Astrocyte (in vitro differentiated cells and primary cell): ENCODE measurements at regions not wholly inside any gene's neighbourhood (a gene's known extent, or its start where the extent isn't known, plus 50 kb on each side); places are given as distances from the start of the nearest gene placed in this dataset.

Experiments used
- DNase-seq: peaks from one replicate; pipeline ENCODE4 v3.0.0-alpha.2; 2010; ENCODE audit warnings: low read depth
- FAIRE-seq: peaks from 2 replicates; lab custom pipeline; 2011; peaks lifted over from hg19 to GRCh38; lab: Jason Lieb, UNC
- H2AFZ ChIP-seq: 2 replicates; pipeline ENCODE4 v1.6.0; 2012; ENCODE audit warnings: low read depth, low read length, inconsistent platforms
- H3K27ac ChIP-seq: 2 replicates; pipeline ENCODE4 v1.5.1; 2011; ENCODE audit warnings: low read depth, low read length, inconsistent platforms
- H3K27me3 ChIP-seq: 2 replicates; pipeline ENCODE4 v1.6.0; 2011; ENCODE audit warnings: low read length, inconsistent platforms; ENCODE audit not compliant: insufficient read depth
- H3K36me3 ChIP-seq: 2 replicates; pipeline ENCODE4 v1.5.1; 2011; ENCODE audit warnings: low read length, inconsistent platforms; ENCODE audit not compliant: insufficient read depth
- H3K4me1 ChIP-seq: 2 replicates; pipeline ENCODE4 v1.5.1; 2011; ENCODE audit warnings: low read length, inconsistent platforms; ENCODE audit not compliant: insufficient read depth
- H3K4me2 ChIP-seq: 2 replicates; pipeline ENCODE4 v1.6.0; 2012; ENCODE audit warnings: low read length, inconsistent platforms
- H3K4me3 ChIP-seq: 2 replicates; pipeline ENCODE4 v1.5.1; 2011; ENCODE audit warnings: low read depth, mild to moderate bottlenecking, low read length, inconsistent platforms; ENCODE audit not compliant: insufficient read depth
- H3K79me2 ChIP-seq: 2 replicates; pipeline ENCODE4 v1.6.0; 2012; ENCODE audit warnings: mild to moderate bottlenecking, low read length, inconsistent platforms; ENCODE audit not compliant: insufficient read depth
- H3K9ac ChIP-seq: 2 replicates; pipeline ENCODE4 v1.6.0; 2012; ENCODE audit warnings: mild to moderate bottlenecking, low read length, inconsistent platforms
- H3K9me3 ChIP-seq: 2 replicates; pipeline ENCODE4 v1.5.1; 2012; ENCODE audit warnings: low read depth, mild to moderate bottlenecking, low read length, inconsistent platforms; ENCODE audit not compliant: insufficient read depth
- H4K20me1 ChIP-seq: 2 replicates; pipeline ENCODE4 v1.6.0; 2012; ENCODE audit warnings: low read length, inconsistent platforms; ENCODE audit not compliant: insufficient read depth
- H3K27ac Mint-ChIP-seq: one replicate; pipeline ENCODE4 v1.8.0; 2021; ENCODE audit warnings: mild to moderate bottlenecking, mixed read lengths; ENCODE audit not compliant: unreplicated experiment
- H3K27me3 Mint-ChIP-seq: one replicate; pipeline ENCODE4 v1.8.0; 2021; ENCODE audit warnings: low read depth, mixed read lengths; ENCODE audit not compliant: unreplicated experiment
- H3K36me3 Mint-ChIP-seq: one replicate; pipeline ENCODE4 v1.8.0; 2021; ENCODE audit warnings: low read depth, mixed read lengths; ENCODE audit not compliant: unreplicated experiment
- H3K4me1 Mint-ChIP-seq: one replicate; pipeline ENCODE4 v1.8.0; 2021; ENCODE audit warnings: low read depth, mixed read lengths; ENCODE audit not compliant: unreplicated experiment
- H3K4me3 Mint-ChIP-seq: one replicate; pipeline ENCODE4 v1.8.0; 2021; ENCODE audit warnings: mild to moderate bottlenecking, moderate library complexity, mixed read lengths; ENCODE audit not compliant: unreplicated experiment
- H3K9me3 Mint-ChIP-seq: one replicate; pipeline ENCODE4 v1.8.0; 2021; ENCODE audit warnings: mild to moderate bottlenecking, mixed read lengths; ENCODE audit not compliant: unreplicated experiment
- EZH2 ChIP-seq: IDR thresholded peaks from 2 replicates; pipeline ENCODE4 v1.6.1; 2012; ENCODE audit warnings: mild to moderate bottlenecking, low read length, inconsistent platforms; ENCODE audit not compliant: insufficient read depth
- TF ChIP-seq, protein P1 (sequence below): IDR thresholded peaks from 2 replicates; pipeline ENCODE4 v1.5.1; 2011; ENCODE audit warnings: low read depth, mild to moderate bottlenecking, inconsistent platforms, low read length, moderate library complexity; ENCODE audit not compliant: insufficient read depth

DNA sequence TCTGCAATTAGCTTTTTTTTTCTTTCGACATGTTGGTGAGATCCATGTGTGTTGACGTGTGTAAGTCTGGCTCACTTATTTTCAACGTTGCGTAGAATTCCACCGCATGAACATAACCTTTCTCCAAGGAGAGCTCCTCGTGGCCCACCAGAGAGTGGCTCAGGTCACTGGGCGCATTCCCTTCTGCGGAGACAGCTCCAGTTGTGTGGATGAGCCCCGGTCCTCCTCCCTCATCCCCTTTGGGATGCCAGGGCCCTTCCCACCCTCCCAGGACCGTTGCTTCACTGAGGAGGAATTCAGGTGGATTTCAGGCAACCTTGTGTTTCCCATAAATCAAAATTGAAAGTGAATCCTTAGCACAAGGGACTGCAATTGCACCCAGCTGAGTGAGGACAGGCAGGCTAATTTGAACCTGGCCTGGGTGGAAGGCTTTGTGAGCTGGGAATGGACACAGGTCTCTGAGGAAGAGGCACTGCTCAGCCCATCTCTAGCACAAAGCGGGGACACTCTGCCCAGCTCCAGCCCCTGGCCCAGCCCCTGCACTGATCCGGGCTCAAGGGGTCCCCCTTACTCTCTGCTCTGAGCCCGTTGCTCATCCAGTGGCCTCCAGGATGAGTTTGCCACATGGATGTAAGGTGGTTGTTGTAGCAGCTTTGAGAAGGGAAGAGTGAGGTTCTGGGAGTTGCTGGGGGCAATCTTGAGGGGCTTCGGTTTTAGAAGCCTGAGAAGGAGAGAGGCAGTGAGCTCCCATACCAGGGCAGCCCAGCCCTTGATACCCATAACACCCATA lies 57.8 kb upstream of the HAAO start:
- no peak for FAIRE-seq
- no peaks in the 10 kb centered on the region for H3K4me1 Mint-ChIP-seq

DNA sequence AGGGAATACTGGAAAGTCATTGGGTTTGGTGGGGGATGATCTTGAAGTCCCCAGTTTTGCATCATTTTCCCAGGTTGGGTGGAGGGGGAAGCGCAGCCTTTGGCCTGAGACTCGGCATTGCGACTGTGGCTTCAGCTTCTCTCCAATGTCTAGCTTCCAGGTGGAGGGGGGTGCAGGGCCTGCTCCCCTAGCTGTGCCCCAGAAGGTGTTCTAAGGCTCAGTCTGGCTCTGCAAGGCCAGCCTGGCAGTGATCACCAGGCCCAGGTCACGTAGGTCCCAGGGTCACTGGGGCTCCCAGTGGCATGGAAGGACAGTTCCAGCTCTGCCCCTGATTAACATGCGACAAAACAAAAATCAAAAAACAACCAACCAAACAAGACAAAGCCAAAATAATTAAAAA lies 56.9 kb upstream of the HAAO start:
- Histone ChIP-seq H3K4me1 (peaks cover 6% of the 10 kb centered on the region), H3K79me2 (no peaks in the 10 kb centered on the region), H3K4me3 (no peak overlapping the region), H3K27me3 (no peaks in the 10 kb centered on the region), H3K4me2 (no peak overlapping the region), H3K27ac (no peak overlapping the region), H3K36me3 (no peaks in the 10 kb centered on the region), H2AFZ (no peak overlapping the region), H4K20me1 (no peaks in the 10 kb centered on the region), H3K9ac (no peak overlapping the region), H3K9me3 (no peaks in the 10 kb centered on the region)
- no peaks in the 10 kb centered on the region for H3K9me3 Mint-ChIP-seq
- H3K4me3 Mint-ChIP-seq = no peak overlapping the region
- DNase-seq (no peak), FAIRE-seq (no peak)
- H3K36me3 Mint-ChIP-seq = peaks cover 3% of the 10 kb centered on the region
- TF ChIP-seq, protein P1, sequence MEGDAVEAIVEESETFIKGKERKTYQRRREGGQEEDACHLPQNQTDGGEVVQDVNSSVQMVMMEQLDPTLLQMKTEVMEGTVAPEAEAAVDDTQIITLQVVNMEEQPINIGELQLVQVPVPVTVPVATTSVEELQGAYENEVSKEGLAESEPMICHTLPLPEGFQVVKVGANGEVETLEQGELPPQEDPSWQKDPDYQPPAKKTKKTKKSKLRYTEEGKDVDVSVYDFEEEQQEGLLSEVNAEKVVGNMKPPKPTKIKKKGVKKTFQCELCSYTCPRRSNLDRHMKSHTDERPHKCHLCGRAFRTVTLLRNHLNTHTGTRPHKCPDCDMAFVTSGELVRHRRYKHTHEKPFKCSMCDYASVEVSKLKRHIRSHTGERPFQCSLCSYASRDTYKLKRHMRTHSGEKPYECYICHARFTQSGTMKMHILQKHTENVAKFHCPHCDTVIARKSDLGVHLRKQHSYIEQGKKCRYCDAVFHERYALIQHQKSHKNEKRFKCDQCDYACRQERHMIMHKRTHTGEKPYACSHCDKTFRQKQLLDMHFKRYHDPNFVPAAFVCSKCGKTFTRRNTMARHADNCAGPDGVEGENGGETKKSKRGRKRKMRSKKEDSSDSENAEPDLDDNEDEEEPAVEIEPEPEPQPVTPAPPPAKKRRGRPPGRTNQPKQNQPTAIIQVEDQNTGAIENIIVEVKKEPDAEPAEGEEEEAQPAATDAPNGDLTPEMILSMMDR = no peak
- TF ChIP-seq EZH2 = no peak
- H3K27ac Mint-ChIP-seq = no peak overlapping the region
- H3K4me1 Mint-ChIP-seq = no peaks in the 10 kb centered on the region
- H3K27me3 Mint-ChIP-seq = peaks cover 17% of the 10 kb centered on the region

More for the DNA sequence above, 57.8 kb upstream of the HAAO start:
- Histone ChIP-seq H2AFZ (no peak overlapping the region), H4K20me1 (no peaks in the 10 kb centered on the region), H3K79me2 (no peaks in the 10 kb centered on the region), H3K9me3 (no peaks in the 10 kb centered on the region), H3K9ac (no peak overlapping the region), H3K27me3 (no peaks in the 10 kb centered on the region), H3K4me3 (no peak overlapping the region), H3K36me3 (no peaks in the 10 kb centered on the region), H3K27ac (no peak overlapping the region), H3K4me1 (no peaks in the 10 kb centered on the region), H3K4me2 (no peak overlapping the region)
- no peak for DNase-seq
- Mint-ChIP-seq H3K4me3 (no peak overlapping the region), H3K36me3 (peaks cover 3% of the 10 kb centered on the region), H3K27ac (no peak overlapping the region), H3K27me3 (peaks cover 19% of the 10 kb centered on the region), H3K9me3 (no peaks in the 10 kb centered on the region)
- TF ChIP-seq, protein P1 = no peak
- no peak for TF ChIP-seq EZH2

DNA sequence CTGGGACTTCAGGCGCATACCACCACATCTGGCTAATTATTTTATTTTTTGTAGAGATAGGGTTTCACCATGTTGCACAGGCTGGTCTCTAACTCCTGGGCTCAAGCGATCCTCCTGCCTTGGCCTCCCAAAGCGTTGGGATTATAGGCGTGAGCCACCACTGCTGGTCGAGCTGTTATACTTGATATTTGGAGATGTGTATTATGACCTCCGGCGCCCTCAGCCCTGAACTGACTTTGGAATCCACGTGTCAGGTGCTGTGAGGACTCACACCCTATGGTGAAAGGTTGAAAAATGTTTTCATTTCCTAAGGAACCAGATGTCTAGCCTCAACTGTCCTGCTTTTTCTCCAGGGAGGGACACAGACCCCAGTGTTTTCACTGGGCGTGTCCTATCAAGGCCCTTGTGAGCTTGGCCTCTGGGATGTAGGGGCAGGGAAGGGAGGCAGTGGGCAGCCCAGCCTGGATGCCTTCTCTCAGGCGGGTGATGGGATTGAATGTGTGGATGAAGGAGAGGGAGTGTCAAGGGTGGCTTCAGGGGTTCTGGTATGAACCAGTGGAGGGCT lies 56.4 kb upstream of the HAAO start:
- H3K27ac ChIP-seq = no peak overlapping the region
- TF ChIP-seq, protein P1 = no peak
- no peak for TF ChIP-seq EZH2

More for the DNA sequence above, 56.4 kb upstream of the HAAO start:
- Histone ChIP-seq H3K4me1 (peaks cover 6% of the 10 kb centered on the region), H3K27me3 (no peaks in the 10 kb centered on the region), H4K20me1 (no peaks in the 10 kb centered on the region), H3K9me3 (no peaks in the 10 kb centered on the region), H2AFZ (no peak overlapping the region), H3K9ac (no peak overlapping the region), H3K4me3 (no peak overlapping the region), H3K4me2 (no peak overlapping the region), H3K36me3 (no peaks in the 10 kb centered on the region), H3K79me2 (no peaks in the 10 kb centered on the region)
- Mint-ChIP-seq H3K9me3 (no peaks in the 10 kb centered on the region), H3K4me1 (no peaks in the 10 kb centered on the region), H3K4me3 (no peak overlapping the region), H3K27ac (no peak overlapping the region), H3K36me3 (peaks cover 3% of the 10 kb centered on the region), H3K27me3 (peaks cover 17% of the 10 kb centered on the region)
- DNase-seq = no peak
- no peak for FAIRE-seq
